WTC11 (cell line): ENCODE measurements at regions not wholly inside any gene's neighbourhood (a gene's known extent, or its start where the extent isn't known, plus 50 kb on each side); places are given as distances from the start of the nearest gene placed in this dataset.

ENCODE experiments used
- ATF2 ChIP-seq: sonication (generic); formaldehyde crosslinking; IDR thresholded peaks from 2 replicates; pipeline ENCODE4 v1.8.1; 2022; ENCODE audit warnings: low read depth, missing genetic modification reagents, borderline replicate concordance
- CBFB ChIP-seq: sonication (generic); formaldehyde crosslinking; IDR thresholded peaks from 2 replicates; pipeline ENCODE4 v1.8.1; 2022; ENCODE audit warnings: mild to moderate bottlenecking, low read depth, missing genetic modification reagents
- CTCF ChIP-seq: fragments of 200-600 bp; IDR thresholded peaks from 2 replicates; pipeline ENCODE4 v1.8.0; 2022; ENCODE audit warnings: antibody characterized with exemption
- OVOL2 ChIP-seq: fragments of 250-450 bp; sonication (Bioruptor Pico); IDR thresholded peaks from 2 replicates; pipeline ENCODE4 v1.9.0; 2021; ENCODE audit warnings: mild to moderate bottlenecking, borderline replicate concordance
- USF2 ChIP-seq: sonication (generic); formaldehyde crosslinking; IDR thresholded peaks from 2 replicates; pipeline ENCODE4 v1.8.1; 2023; ENCODE audit warnings: mild to moderate bottlenecking, missing genetic modification reagents, moderate library complexity
- ZNF138 ChIP-seq: sonication (generic); formaldehyde crosslinking; conservative IDR thresholded peaks from 2 replicates; pipeline ENCODE4 v1.8.1; 2022; ENCODE audit warnings: mild to moderate bottlenecking, moderate library complexity, missing genetic modification reagents

- TF ChIP-seq USF2 (CRISPR knock-in tag) (no peak), CTCF (no peak), CBFB (CRISPR knock-in tag) (no peak), OVOL2 (no peak), ZNF138 (CRISPR knock-in tag) (no peak), ATF2 (CRISPR knock-in tag) (no peak)
These were observed 734.8 kb upstream of the NXPH2 start for GRCh38 chr2:139514951-139515350.
